ENCODE measurements at regions not wholly inside any gene's neighbourhood (a gene's known extent, or its start where the extent isn't known, plus 50 kb on each side); places are given as distances from the start of the nearest gene placed in this dataset.
A peak's percentile ranks its signal among the peaks of the same experiment; 100 is the strongest.
"Not testable (repeated sequence)": the region's sequence is repeated elsewhere in the genome, so short reads cannot be mapped to it uniquely, and the experiment has no call there.

GRCh38 chr1:193419295-193419694 lies 232.9 kb upstream of the B3GALT2 start:
- DNase-seq (ENCODE audit: low spot score): no peak

DNA sequence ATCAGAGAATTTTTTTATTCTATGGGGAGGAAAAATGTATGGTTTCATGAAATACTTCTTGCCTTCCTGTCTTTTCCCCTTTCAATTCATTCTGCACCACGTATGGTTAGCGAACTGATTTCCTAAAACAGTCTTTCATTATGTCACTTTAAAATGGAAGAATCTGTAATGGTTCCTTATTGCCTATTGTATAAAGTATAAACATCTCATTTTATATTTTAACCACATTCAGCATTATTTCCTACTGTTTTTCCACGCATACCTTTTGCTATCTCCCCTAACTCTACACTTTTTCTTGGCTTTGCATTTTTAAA lies 232.3 kb upstream of the B3GALT2 start:
- DNase-seq (ENCODE audit: low spot score): no peak

GRCh38 chr1:193417945-193418744 lies 231.7 kb upstream of the B3GALT2 start:
- peak; percentile 29 for DNase-seq (ENCODE audit: low spot score)

- no peak for DNase-seq (ENCODE audit: low spot score)
Observed at GRCh38 chr1:193417403-193417802, 231.0 kb upstream of the B3GALT2 start.

- no peak for DNase-seq (ENCODE audit: low spot score)
Observed at GRCh38 chr1:193416226-193417024, 230.0 kb upstream of the B3GALT2 start.

DNA sequence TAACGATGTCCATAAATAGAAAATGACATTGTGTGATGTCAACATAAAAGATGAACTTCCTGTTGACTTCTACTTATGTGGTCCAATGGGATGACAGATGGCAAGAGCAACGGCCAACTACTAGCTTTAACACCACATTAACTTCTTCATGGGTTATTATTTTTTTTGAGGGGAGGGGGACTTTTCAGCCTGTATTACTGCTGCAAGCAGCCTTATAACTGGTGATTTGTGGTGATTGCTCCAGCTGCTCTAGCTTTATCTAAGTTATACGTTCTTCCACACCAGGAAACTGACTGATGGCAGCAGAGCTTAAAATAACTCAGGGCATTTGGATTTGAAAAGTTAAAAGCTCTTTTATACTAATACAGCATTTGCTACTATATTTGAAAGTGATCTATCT lies 228.8 kb upstream of the B3GALT2 start:
- DNase-seq (ENCODE audit: low spot score): no peak

GRCh38 chr1:193413376-193413775 lies 227.0 kb upstream of the B3GALT2 start:
- no peak for DNase-seq (ENCODE audit: low spot score)

- DNase-seq (ENCODE audit: low spot score): no peak
Observed at GRCh38 chr1:193412748-193413147, 226.3 kb upstream of the B3GALT2 start.

- no peak for DNase-seq (ENCODE audit: low spot score)
Observed at GRCh38 chr1:193411714-193412113, 225.3 kb upstream of the B3GALT2 start.

DNA sequence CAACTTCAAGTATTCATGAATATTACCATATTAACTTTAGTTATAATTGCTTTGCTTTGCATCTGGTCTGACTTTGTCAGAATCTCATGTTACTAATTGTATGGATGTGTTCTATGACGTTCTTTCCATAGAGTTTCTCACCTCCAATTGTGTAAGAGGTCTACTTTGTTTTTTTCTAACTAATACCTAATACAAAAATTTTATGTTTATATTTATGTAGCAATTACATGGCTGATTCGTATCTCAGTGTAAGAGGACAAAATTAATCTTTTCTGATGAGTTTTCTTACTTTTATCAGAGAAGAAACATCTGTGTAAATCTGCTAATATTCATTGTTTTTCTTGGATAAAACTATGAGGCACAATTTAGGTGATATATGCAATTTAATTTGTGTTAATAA lies 224.8 kb upstream of the B3GALT2 start:
- no peak for DNase-seq (ENCODE audit: low spot score)

- DNase-seq (ENCODE audit: low spot score): no peak
Observed at GRCh38 chr1:193408782-193409293, 222.4 kb upstream of the B3GALT2 start.

- peak; percentile 26 for DNase-seq (ENCODE audit: low spot score)
Observed at GRCh38 chr1:193406901-193407300, 220.5 kb upstream of the B3GALT2 start.

DNA sequence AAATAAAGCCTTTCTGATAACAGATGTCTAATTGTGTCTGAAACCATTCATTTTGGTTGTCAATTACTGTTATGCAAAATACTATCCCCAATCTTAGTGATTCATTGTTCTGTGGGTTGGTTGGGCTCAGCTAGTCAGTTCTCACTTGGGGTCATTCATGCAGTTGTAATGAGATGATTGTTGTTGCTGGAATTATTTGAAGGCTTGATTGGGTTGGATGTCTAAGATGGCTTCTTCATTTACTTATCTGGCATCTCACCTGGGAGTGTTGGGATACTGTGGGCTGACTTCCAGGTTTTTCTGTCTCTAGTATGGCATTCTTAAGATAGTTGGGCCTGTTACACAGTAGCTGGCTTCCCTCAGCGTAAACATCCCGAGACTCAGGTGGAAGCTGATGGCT lies 217.8 kb upstream of the B3GALT2 start:
- DNase-seq (ENCODE audit: low spot score): no peak

DNA sequence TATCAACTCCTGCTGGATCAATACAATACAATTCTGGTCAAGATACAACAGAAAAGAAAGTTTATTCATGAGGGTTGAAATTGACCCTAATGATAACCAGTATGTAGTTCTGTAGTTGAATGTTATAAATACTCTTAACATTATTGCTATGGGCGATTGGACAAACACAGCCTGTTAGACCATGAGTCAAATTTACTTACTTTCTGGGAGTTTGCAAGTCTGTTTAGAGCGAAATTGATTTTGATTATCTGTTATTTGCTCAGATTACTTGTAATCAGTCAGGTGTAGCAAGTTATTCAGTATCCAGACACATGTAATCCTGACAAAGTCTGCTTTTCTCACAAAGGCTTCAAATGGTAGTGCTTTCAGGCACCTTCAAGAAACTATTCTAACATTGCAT lies 216.6 kb upstream of the B3GALT2 start:
- DNase-seq (ENCODE audit: low spot score): no peak

DNA sequence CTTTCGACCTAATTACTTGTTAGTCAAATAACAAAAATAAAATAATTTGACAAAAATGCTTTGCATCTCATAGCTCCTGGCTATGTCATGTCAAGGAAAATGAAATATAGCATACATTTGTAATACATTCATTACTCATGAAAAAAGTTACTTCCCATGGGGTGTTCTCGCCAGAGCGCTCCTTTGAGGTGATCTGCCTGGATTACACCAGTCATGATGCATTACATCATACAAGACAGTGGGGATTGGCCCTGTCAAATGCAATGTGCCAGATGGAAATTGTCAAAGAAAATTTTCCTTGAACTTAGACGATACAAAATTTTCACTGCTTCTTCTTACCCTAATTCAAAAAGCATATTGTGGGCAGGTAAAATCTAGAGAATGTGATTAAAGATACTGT lies 215.6 kb upstream of the B3GALT2 start:
- no peak for DNase-seq (ENCODE audit: low spot score)

DNA sequence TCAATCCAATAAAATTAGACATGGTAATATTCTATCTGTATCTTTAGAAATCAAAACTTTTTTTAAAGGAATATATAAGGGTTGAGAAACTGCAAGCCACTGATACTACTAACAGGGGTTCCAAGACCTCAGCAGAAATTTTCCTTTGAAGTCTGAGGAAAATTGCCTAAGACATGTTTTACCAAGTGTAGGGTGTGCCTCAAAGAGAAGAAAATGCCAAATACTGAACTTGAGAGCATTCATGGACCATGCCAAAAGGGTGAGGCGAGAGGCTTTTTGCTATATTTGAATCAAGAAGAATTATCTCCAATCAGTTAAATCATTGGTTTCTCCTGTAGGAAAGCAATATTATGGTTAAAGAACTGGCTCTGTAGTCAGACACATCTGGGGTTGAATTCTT lies 207.9 kb upstream of the B3GALT2 start:
- DNase-seq (ENCODE audit: low spot score): no peak

- DNase-seq (ENCODE audit: low spot score): no peak
Observed at GRCh38 chr1:193392686-193393085, 206.3 kb upstream of the B3GALT2 start.

- DNase-seq (ENCODE audit: low spot score): no peak
Observed at GRCh38 chr1:193388683-193389082, 202.3 kb upstream of the B3GALT2 start.

DNA sequence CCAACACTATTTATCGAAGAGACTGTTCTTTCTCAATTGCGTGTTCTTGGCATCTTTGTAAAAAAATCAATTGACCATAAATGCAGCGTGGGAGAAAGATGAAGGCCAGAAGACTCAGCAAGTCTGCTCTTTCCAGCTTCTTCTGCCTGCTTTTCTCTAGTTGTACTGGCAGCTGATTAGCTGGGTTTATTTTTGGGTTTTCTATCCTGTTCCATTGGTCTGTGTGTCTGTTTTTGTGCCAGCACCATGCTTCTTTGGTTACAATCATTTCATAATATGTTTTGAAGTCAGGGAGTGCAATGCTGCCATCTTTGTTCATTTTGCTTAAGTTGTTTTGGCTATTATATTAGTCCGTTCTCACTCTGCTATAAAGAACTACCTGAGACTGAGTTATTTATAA lies 201.8 kb upstream of the B3GALT2 start:
- no peak for DNase-seq (ENCODE audit: low spot score)

DNA sequence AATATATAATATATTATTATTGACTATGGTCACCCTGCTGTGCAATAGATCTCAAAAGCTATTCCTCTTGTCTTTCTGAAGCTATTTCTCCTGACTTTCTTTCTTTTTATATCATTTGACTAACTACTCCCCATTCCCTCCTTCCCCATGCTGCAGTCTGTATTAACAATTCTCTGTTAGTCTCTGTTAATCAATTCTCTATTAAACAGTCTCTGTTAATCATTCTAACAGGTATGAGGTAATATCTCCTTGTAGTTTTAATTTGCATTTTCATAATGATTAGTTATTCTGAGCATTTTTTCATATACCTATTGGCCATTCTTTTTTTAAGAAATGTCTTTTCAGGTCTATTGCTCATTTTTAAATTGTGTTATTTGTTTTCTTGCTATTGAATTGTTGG lies 201.0 kb upstream of the B3GALT2 start:
- DNase-seq (ENCODE audit: low spot score): no peak

GRCh38 chr1:193378451-193378850 lies 192.0 kb upstream of the B3GALT2 start:
- not testable (repeated sequence) for DNase-seq (ENCODE audit: low spot score)

- DNase-seq (ENCODE audit: low spot score): no peak
Observed at GRCh38 chr1:193377472-193377871, 191.1 kb upstream of the B3GALT2 start.

- no peak for DNase-seq (ENCODE audit: low spot score)
Observed at GRCh38 chr1:193372553-193372952, 186.1 kb upstream of the B3GALT2 start.

Measured in SK-N-DZ (cell line).